ENCODE measurements at regions not wholly inside any gene's neighbourhood (a gene's known extent, or its start where the extent isn't known, plus 50 kb on each side); places are given as distances from the start of the nearest gene placed in this dataset.
"Not testable (repeated sequence)": the region's sequence is repeated elsewhere in the genome, so short reads cannot be mapped to it uniquely, and the experiment has no call there.

DNA sequence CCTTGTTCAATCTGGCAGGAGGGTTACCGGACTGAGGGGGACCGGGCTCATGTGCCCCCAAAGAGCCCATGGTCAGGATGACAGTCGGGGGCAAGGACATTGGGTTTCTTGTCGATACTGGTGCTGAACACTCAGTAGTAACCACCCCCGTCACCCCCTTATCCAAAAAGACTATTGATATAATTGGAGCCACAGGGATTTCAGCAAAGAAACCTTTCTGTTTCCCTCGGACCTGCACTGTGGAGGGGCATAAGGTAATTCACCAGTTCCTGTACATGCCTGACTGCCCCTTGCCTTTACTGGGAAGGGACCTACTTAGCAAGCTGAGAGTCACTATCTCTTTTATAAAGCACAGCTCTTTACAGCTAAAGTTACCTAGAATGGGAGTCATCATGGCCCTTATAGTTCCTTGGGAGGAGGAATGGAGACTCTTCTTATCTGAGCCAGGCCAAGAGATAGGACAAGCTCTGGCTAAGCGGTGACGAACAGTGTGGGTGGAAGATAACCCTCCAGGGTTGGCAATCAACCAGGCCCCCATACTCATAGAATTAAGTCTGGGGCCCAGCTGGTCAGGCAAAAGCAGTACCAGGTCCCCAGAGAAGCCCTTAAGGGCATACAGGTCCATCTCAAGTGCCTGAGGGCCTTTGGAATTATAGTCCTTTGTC lies 603.7 kb downstream of the UQCRFS1 start:
- in situ Hi-C loops (cut with MboI; ENCODE audit: low sequenced_read_pairs) = loop anchor here (10.0 kb wide), 1 partner anchor 134 kb away; no protein-coding TSS in a partner anchor

DNA sequence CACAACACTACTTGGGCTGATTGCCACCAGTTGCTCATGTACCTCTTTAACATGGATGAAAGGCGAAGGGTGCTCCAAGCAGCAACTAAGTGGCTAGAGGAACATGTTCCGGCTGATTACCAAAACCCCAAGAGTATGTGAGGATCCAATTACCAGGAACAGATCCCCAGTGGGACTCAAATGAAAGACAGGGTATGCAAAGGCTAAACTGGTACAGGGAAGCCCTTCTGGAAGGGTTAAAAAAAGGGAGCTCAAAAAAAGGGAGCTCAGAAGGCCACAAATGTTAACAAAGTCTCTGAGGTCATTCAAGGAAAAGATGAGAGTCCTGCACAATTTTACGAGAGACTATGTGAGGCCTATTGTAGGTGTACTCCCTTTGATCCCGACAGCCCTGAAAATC lies 604.7 kb downstream of the UQCRFS1 start:
- in situ Hi-C loops (cut with MboI; ENCODE audit: low sequenced_read_pairs) = loop anchor here (10.0 kb wide), 1 partner anchor 133 kb away; no protein-coding TSS in a partner anchor

DNA sequence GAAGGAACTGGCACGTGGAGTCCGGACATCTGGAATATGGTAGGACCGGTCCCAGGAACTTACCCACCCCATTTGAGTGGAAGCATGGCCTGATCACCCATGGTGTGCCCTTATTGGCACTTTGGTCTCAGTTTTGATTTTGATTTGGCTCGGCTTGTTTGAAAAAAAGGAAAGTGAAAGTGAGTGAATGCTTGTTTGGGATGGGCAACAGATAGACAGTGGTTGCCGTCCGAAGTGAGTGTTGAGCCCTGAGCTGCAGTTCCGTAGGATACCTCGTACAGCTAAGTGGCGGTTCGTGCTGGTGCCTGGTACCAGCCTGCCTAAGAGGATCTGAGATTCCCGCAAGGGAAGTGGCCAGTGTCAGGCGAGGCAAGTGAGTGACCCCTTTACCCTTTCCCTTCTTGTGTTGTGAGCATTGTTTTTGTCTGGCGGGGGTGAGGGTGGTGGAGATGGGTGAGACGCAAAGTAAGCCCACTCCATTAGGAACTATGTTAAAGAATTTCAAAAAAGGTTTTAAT lies 605.8 kb downstream of the UQCRFS1 start:
- in situ Hi-C loops (cut with MboI; ENCODE audit: low sequenced_read_pairs) = loop anchor here (10.0 kb wide), 1 partner anchor 132 kb away; no protein-coding TSS in a partner anchor

DNA sequence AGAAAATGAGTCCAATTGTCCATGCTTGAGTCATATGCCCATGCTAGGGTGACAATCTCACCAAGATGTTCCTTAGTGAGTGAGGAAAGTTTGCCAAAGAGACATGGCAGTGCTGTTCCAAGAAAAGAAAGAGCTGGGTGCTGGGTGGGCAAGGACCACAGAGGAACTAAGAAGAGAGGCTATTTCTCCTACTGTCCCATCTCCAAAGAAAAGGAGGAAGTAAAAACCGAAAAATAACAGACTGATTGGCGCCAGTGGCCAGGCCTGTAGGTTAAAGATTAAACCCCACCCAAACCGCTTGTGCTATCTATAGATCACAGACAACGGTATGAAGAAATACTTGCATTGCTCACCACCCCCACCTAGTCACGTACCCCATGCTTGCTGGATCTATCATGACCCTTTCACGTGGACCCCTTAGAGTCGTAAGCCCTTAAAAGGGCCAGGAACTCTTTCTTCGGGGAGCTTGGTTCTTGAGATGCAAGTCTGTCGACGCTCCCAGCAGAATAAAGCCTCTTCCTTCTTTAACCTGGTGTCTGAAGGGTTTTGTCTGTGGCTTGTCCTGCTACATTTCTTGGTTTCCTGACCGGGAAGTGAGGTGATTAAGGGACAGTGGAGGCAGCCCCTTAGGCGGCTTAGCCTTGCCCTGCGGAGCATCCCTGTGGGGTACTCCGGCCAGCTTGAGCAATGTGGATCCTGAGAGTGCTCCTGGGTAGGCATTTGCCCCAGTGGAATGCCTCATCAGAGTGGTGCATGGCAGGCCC lies 606.5 kb downstream of the UQCRFS1 start:
- in situ Hi-C loops (cut with MboI; ENCODE audit: low sequenced_read_pairs) = loop anchor here (10.0 kb wide), 1 partner anchor 132 kb away; no protein-coding TSS in a partner anchor

DNA sequence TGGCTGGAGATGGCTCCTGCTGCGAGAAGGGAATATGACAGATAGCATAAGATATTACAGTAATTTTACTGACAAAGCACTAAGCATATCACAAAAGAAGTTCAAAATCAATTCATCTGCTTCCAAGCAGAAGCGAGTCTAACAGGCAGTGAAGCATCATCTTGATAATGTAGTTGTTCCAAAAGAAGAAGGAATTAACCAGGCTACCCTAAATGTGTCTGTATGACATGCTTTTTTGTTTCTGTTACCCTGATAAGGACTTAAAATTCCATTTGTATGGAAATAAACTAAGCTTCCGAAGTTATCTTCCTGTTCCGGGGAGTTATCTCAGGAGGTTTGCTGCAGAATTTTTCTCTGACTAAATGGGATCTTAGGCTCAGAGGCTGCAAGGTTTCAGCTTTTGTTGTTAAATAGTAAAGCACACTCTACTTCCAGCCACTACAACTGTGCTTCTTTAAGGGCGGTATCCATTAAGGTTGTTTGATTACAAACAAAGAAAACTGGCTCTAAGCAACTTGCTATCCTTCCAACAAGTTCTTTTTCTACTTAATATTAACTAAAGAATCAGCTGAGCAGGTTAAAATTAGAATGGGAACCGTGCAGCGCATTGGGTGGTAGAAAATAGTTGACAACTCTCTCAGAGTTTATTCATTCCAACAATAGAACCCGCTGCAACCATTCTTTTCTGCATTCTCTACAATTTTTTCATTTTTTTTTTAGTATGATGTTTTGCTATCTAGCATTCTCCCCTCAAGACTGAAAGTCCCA lies 607.3 kb downstream of the UQCRFS1 start:
- in situ Hi-C loops (cut with MboI; ENCODE audit: low sequenced_read_pairs) = loop anchor here (10.0 kb wide), 1 partner anchor 131 kb away; no protein-coding TSS in a partner anchor

DNA sequence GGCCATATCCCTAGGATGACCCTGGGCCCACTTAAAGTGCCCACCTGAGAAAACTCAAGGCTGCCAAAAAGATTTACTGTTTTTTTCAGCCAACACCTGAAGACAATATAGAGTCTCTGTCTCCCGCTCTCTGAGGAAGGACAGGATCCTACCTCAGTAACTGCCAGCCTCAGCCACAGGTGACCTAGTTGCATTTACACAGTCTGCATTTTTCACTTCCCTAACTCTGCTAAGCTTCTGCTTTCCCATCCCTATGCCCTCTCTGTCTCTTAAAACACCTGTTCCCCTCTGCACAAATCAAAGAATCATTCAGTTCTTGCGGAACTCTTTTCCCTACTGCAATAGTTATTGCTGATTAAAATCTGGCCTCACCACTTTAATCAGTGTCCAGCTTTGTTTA lies 609.5 kb downstream of the UQCRFS1 start:
- in situ Hi-C loops (cut with MboI; ENCODE audit: low sequenced_read_pairs) = loop anchor here (10.0 kb wide), 1 partner anchor 129 kb away; no protein-coding TSS in a partner anchor

DNA sequence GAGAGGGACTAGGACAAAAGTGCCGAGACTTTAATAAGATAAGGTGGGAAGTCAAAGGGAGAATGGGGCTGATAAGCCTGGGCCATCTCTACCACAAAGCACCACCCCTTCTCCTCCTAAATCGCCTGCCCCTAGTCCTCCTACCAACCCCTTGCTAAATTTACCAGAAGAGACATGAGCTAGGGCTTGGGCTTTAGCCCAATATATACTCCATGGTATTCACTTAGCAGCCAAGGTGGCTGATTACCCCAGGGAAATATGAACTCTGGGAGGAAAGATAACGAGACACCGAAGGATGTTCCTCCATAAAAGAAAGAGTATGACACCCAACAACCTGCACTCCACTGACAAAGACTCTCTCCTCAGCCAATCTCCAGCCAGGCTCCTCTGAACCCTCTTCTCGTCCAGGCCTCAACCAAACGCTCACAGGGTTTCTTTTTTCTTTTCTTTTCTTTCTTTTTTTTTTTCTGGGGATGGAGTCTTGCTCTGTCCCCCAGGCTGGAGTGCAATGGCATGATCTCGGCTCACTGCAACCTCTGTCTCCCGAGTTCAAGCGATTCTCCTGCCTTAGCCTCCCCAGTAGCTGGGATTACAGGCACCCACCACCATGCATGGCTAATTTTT lies 610.2 kb downstream of the UQCRFS1 start:
- in situ Hi-C loops (cut with MboI; ENCODE audit: low sequenced_read_pairs) = loop anchor here (10.0 kb wide), 1 partner anchor 128 kb away; no protein-coding TSS in a partner anchor

DNA sequence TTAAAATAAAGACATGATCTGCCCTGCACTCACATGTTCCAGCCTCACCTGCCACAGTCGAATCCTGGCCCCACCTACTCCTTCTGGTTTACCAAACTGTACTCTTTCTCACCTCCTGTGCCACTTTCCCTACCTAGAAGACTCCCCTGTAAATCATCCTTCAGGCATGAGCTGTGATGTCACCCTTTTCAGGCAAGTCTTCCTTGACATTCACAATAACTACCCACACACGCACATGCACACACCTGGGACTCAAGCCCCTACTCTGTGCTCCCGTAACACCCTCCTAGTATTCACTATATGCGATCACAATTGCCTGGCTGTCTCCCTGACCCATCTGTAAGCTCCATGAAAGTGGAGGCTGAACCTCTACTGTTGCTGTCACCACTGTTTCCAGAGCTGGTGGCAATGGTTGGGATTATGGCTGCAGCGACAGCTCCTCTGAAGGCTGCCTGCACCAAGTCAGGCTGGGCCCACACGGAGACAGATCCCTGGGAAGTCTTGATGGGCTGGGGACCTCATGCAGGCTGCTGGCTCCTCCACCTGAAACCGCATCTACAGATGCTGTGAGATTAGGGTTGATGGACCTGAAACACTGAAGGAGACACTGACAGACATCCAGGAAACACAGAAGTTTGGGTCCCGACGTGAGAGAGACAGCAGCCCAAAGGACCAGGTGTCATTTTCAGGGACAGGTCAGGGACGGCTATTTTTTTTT lies 611.1 kb downstream of the UQCRFS1 start:
- in situ Hi-C loops (cut with MboI; ENCODE audit: low sequenced_read_pairs) = loop anchor here (10.0 kb wide), 1 partner anchor 127 kb away; no protein-coding TSS in a partner anchor

DNA sequence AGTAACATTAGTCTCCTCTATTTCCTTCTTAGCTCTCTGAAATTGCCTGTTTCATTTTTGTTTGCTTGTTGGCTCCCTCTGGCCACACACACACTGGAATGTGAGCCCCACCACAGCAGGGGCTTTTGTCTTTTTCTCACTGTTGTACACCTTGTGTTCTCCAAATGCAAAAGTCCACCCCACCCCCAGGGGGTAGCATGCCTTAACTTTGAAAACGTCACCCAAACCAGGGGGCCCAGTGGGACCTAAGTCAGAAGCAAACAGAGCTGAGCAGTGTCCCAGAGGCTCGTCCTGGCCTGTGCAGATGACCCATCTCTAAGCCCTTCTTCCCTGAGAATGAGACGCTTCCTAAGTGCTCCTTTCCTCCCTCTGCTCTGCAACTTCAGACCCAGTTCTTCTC lies 614.1 kb downstream of the UQCRFS1 start:
- in situ Hi-C loops (cut with MboI; ENCODE audit: low sequenced_read_pairs) = no loop called here

DNA sequence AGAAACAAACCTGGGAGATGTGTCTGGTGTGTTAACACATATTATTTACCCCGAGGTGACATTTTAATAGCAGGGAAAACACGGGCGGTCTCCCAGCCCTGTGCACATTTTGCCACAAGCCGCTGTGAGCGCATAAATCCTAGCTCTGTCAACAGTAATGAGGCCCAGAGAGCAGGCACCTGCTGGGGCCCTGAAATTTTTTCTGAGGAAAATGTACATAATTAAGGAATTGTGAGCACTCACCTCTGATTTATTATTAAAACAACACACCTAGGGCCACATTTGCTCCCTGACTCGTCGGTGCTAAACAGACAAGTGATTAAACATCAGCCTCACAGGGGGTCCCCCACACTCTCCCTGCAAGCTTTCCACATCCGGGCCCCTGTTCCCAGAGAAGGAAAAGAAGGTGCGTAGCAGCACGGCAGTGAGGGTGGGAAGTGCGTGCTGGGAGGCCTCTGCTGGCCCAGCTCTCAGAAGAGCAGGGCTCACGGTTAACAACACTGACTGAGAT lies 616.3 kb downstream of the UQCRFS1 start:
- in situ Hi-C loops (cut with MboI; ENCODE audit: low sequenced_read_pairs) = no loop called here

DNA sequence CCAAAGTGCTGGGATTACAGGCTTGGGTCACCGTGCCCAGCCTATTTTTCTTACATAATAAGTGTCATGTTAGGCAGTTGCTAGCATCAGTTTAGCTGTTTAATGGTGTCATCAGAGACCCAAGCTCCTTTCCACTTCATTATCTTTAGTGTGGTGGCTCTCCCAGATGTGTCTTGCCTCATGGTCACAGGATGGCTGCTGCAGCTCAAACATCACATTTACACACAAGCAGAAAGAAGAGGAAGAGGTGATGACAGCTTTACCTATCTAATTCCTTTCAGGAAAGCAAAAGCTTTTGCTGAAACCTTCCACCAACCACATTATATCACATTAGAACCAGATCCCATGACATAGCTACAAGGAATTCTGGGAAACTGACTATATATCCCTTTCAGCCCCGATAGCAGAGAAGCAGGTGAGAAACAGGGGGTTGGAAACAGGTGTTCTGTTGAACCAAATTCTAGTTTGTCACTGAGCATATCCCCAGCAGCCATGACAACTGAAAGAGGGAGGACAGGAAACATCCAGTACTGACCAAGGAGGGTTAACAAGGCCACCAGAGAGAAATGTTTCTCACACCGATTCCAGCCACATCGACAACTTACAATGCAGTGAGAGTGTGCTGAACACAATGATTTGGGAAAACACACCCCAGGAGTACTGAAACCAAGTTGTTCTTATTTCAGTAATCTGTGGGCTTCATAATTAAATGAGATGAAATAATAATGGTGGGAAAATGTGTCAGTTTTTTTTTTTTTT lies 617.0 kb downstream of the UQCRFS1 start:
- in situ Hi-C loops (cut with MboI; ENCODE audit: low sequenced_read_pairs) = no loop called here

DNA sequence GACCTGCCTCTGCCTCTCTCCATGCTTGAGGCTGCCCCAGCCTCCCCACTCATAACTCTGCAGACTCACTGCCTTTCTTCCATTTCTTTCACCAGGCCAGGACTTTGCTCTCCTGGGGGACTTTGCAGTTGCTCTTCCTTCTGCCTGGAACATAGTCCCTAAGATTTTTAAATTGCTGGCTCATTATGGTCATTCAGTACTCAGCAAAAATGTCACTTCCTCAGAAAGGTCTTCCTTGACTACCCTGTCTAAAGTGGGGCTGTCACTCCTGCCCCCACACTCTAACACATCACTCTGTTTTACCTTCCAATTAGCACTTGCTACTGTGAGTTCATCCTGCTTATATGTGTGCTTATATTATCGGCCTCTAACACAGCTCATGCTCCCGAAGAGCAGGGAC lies 618.2 kb downstream of the UQCRFS1 start:
- in situ Hi-C loops (cut with MboI; ENCODE audit: low sequenced_read_pairs) = no loop called here

DNA sequence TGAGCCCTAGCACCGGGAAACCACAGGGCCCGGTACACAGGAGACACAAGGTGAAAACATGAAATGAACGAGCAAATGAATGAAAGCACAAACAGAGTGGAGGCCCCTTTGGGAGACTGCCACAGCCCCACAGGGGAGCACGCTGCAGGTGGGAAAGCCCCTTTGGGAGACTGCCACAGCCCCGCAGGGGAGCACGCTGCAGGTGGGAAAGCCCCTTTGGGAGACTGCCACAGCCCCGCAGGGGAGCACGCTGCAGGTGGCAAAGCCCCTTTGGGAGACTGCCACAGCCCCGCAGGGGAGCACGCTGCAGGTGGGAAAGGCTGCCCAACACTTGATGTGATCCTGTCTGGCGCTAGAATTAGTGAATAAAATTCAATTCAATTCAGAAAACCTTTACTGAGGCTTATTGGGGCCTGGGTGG lies 623.0 kb downstream of the UQCRFS1 start:
- in situ Hi-C loops (cut with MboI; ENCODE audit: low sequenced_read_pairs) = not testable (repeated sequence)

DNA sequence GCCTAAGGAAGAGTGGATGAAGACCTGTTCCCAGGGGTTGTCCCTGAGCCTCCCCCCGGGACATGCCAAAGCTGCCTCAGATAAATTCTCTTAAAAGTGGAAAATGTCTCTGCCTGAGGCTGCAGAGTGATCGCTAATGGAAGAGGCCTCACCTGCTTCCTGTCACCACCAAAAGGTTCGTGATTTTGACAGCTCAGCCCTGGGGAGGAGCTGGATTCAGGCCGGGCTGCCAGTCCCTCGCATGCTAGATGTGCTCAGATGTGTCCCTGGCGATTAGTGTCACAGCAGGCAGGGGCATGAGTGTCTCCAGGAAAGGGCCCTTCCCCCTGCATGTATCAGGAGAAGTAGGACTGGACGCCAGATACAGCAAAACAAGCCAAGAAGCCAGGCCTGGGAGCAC lies 626.5 kb downstream of the UQCRFS1 start:
- in situ Hi-C loops (cut with MboI; ENCODE audit: low sequenced_read_pairs) = no loop called here

DNA sequence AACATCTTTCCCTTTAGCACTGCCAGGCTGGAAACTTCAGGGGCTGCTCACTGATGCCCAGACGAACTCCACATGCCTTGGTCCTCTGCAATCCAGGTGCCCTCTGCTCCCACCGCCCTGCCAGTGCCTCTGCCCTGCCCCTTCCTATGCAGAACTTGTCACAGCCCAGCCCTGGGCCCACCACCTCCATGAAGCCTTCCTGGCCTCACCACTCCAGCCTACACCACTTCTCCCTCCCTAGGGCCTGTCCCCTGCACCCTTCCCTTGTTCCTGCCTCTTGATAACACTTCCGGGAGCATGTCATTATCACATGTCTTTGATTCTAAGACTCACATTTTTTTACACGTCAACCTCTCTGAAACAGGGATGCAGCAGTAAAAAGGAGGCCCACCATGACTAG lies 627.2 kb downstream of the UQCRFS1 start:
- in situ Hi-C loops (cut with MboI; ENCODE audit: low sequenced_read_pairs) = no loop called here

DNA sequence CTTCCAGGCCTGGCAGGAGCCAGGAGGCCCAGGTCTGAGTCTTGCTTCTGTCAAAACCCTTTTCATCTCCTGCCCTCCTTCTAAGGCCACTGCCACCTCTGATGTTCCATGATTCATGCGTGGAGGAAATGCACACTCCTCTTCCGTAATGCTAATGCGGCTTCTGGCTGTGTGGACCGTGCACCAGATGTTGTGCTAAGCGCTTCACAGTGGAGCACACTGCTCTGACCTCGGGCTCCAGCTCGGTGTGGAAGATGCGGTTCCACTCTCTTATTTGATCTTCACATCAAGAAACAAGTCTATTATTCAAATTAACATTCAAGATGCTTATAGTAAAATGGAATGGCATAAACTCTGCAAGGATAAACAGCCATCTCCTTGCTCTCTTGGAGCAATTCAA lies 629.2 kb downstream of the UQCRFS1 start:
- in situ Hi-C loops (cut with MboI; ENCODE audit: low sequenced_read_pairs) = no loop called here

DNA sequence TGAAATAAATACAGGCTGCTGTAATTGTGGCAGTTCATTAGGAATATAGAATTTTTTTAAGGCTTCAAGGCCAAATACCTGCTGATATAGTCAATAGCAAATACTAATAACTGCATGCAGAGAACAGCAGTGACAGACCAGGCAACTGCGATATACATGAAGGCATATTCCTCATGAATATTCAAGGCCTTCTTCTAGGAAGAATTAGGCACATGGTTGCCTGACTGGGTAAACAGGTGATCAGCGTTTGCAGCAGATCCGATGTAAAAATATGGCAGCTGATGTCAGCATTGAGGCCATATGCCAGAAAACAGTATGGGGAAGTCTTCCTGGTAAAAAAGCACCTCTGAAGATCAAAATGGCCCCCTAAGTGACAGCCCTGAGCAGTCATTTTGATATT lies 629.7 kb downstream of the UQCRFS1 start:
- in situ Hi-C loops (cut with MboI; ENCODE audit: low sequenced_read_pairs) = no loop called here

DNA sequence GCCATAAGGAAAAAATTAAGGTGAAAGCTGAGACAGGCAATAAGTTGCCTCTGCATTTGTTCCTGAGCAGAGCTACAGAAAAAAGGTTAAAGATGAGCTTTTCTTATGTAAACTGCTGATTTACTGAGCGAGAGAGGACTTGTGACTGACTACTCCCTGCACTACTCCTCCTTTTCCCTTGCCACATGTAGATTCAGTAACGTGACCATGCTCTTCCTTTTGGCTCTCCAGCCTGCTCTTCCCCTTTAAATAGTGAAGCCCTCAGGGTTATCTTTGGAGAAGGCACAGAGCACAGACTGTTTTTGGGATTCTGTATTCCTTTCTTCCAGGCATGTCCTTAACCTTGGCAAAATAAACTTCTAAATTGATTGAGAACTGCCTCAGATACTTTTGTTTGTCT lies 630.2 kb downstream of the UQCRFS1 start:
- in situ Hi-C loops (cut with MboI; ENCODE audit: low sequenced_read_pairs) = no loop called here

DNA sequence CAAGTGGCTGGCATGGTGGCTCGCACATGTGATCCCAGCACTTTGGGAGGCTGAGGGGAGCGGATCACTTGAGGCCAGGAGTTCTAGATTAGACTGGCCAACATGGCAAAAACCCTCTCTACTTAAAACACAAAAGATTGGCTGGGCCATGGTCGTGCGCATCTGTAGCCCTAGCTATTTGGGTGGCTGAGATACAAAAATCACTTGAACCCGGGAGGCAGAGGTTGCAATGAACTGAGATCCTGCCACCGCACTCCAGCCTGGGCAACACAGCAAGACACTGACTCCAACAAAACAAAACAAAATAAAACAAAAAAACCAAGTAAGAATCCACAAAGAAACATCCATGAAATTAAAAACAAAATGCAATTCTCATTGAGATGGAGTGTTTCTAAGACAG lies 630.6 kb downstream of the UQCRFS1 start:
- in situ Hi-C loops (cut with MboI; ENCODE audit: low sequenced_read_pairs) = no loop called here

Data from HL-60/S4 treated with phorbol 12-myristate 13-acetate at 8.2 ng/mL for 4 days and 3 days (cell line).